GM21723 (cell line): ENCODE measurements at regions not wholly inside any gene's neighbourhood (a gene's known extent, or its start where the extent isn't known, plus 50 kb on each side); places are given as distances from the start of the nearest gene placed in this dataset.
A peak's percentile ranks its signal among the peaks of the same experiment; 100 is the strongest.

Source experiments
- ATAC-seq: cut with Tn5 transposase; IDR thresholded peaks from one replicate; pipeline ENCODE4 v1.9.1; 2021; ENCODE audit warnings: mild to moderate bottlenecking, moderate library complexity; ENCODE audit not compliant: unreplicated experiment

DNA sequence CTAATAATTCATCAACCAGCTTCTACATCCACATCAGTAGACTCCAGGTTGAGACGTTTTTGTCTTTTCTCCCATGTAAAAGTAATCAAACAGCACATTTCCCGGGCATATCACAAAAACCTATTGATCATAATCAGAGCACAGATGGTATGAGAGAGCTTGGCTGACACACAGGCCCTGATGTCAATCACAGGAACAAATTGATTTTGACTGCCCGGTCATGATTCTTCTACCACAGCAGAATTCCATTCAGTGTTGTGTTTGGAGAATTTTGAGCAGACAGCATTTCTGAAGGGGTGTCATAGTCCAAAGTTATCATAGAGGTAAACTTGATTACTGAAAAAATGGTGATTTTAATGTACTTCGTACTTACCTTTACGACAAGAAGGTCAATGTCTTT lies 351.1 kb downstream of the ZSWIM6 start:
- ATAC-seq = no peak

DNA sequence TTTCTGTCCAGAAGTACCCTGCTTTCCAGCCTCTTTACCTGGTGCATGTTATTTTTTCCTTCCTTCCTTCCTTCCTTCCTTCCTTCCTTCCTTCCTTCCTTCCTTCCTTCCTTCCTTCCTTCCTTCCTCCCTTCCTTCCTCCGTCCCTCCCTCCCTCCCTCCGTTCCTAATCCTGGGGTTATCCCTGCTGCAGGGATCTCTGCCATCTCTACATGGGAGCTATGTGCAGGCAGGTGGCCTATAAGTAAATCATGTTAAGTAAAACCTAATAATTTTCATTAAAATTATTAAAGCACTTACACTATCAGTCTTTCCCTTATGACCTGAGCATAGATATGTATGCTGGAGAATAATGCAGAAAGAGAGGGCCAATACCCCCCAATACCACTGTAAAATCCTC lies 351.9 kb downstream of the ZSWIM6 start:
- no peak for ATAC-seq

DNA sequence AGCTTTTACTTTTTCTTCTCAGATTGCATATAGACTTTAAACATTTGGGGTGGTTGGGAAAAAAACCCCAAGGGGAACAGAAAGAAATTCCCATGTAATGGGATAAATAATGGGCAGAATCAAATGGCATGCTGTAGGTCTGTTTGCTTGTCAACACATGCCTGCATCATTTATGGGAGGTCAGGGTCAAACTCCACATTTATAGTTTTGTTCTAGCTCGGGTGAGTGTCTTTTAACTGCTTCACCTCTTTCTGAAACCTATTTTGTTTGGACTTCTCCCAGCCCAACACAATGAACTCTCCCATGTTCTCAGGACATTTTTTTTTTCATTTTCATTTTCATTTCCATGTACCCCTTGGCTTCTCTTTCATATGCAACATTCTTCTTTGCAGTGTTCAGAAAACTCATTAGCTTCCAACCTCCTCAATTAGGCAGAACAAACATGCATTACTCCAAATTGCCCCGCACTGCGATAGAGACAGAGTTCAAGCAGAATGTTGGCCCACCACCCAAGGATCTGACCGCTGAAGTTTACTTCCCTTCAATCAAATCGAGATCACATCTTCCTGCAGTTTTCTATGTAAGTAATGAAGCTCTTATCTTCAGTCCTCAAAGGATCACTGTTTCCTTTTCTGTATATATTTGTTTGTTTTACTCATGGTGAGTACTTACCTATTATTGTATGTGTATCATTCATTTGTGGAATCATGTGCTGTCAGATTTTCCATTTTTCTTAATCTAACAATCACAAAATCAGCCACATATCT lies 354.6 kb downstream of the ZSWIM6 start:
- ATAC-seq = no peak

DNA sequence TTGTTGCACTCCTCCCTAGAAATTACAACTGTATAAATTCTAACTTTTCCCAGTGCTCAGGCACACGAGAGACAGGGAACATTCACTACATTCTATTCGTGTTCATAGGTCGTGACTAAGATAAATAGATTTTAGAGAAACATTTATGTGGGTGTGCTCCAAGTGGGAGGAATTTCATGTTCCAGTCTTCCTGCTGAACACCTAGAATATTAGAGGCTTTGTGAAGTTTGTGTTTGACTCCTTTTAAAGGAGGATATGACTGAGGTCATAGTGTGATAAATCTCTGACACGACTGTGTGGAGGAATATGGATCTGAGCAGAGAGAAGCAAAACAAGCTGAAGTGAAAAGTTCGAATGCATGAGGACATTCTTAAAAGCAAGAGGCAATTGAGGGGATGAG lies 355.3 kb downstream of the ZSWIM6 start:
- no peak for ATAC-seq

DNA sequence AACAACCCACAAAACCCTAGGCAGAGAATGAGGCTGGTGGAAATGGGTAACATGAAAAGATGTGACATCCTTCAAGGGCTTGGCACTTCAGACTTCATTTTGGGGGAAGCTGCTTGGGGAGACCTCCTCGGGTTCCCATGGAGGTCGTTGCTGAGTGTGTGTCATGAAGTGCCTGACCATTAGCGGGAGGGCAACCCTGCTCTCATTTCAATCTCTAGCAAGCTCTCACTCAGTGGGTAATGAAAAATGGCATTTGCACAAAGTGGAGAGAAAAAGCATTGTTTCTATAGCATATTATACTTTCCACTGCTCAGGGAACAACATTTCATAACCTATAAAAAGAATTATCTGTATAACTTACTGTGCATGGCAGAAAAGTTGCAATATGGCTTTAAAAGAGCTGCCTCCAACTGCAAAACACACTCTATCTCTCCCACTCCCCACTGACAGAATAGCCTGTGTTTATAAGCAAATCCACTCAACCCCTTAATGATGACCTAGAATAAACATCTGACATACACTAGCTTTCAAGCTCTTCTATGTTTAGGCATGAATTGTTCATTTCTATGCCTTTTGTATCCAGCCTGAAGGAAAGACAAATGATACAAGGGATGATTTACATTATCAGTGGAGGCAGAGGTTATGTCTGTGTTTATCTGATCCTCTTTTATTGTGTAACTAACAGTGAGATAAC lies 357.2 kb downstream of the ZSWIM6 start:
- ATAC-seq = no peak

DNA sequence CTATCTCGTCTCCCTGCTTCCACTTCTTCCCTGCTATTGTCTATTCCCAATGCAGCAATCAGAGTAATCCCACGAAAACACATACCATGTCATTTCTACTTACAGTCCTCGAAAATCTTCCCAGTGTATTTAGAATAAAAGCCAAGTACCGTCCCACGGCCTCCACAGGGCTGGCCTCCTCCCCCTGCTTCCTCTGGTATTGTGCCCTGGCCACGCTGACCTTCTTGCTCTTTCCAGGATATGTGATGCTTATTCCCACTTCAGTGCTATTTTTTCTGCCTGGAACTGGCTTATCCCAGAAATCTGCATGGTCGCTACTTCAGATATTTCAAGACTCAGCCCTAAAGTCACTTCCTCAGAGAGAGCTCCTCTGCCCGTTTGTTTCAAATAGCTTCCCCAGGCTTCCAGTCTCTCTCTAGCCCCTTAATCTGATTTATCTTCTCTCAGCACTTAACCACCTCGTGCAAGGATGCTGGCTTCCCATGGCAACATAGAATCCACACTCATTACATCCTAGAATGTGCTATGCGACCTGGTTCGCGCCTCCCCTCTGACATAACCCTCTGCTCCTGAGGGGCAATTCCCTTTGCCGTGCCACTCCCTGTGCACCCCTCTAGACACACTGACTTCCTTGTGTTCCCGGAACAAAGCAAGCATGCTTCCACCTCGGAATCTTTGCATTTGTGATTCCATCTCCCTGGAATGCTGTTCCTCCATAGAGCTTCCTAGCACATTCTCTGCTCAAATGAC lies 365.9 kb downstream of the ZSWIM6 start:
- no peak for ATAC-seq

DNA sequence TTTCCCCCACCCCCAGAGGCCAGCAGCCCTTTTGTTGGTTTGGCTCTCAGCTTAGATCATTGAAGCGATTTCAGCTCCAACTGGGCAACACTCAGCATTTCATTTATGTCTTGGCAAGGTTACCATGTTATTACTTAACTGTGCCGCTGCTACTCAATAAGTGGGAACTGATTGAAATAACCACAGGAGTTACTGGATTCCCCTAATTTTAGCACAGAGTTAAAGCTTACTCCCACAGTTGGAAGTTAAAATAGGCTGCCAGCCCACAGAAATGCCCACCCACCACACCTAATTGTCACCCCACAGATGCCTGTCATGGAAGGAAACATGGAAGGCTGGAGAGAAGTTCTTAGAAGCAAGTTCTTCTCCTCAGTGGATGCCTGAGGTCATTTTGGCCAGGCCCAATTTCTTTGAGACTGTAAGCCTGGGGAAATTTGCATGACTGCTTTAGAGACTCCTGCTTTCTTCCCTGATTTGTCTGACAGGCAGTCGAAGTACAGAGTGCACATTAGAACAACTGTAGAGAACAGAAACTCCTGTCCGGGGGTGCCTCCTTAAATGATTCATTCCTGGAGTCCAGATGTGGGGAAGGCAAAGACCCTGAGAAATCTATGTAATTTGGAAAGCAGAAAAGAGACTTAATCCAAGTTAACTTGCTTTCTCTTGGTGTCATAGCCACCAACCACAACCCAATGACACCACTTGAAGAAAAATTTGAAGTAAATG lies 370.0 kb downstream of the ZSWIM6 start:
- ATAC-seq = peak; percentile 71

DNA sequence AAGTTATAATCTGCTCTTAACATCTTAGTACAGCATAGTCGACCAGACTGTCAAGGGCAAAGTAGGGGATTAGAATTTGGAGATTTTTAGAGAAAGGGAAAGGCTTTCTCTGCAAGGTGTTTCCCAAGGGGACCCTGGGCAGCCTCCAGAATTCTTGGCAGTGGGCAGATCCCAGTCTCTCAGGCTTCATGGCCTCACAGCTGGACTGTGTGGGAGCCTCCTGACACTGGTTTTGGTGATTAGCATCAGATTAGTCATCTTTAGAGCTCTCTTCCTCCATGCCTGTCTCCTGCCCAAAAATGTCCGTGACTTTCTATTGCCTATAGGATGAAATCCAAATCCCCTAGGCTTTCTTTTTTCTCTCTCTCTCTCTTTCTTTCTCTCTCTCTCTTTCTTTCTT lies 370.7 kb downstream of the ZSWIM6 start:
- ATAC-seq = peak; percentile 31

DNA sequence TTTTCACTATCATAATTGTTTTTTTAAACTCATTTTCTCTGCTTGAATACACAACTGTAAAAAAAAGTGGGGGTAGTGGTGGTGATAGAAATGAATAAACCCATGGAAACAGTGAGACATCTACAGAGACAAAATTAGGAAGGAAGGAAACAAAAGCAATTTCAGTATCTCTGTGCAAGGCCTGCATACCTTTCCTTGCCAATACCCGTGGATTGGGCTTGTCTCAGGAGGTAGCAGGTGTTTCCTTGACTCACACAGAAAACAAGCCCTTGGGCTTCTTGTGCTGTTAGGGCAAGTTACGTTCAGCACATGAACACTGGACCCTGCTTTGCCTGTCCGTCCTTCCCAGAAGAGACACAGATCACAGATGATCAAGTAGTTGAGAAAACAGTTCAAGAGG lies 372.2 kb downstream of the ZSWIM6 start:
- ATAC-seq = peak; percentile 44

DNA sequence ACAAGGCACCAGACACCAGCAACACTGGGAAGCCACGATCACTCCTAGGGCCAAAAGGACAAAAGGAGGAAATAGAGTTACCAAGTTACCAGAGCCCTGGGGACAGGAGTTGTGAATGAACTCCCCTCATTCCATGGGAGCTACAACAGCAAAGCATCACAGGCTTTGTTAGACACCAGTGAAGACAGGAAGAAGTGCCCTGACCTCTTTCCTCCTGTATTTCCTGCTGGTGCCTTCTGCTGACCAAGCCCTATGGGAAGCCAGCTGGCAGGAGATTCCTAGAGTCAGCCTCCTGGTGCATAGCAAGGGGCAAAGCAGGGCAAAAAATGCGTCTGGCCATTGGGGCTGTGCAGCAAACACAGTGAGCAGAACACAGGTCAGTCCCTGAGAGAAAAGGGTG lies 374.7 kb downstream of the ZSWIM6 start:
- ATAC-seq = no peak

DNA sequence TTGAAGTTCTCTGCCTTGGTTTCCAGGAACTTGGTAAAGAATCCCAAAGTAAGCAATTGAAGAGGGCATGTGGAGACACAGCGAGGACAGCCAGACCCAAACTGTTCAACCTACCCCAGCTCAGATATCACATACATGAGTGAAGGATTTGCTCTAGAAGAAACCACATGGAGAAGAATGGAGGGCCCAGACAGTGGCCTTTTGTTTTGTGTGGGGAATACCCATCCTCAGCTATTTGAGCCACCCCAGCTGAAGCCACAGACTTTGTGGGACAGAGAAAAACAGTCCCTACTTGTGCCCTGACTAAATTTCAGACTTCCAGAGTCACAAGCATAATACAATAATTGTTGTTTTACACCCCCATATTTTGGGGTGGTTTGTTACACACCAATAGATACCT lies 387.1 kb downstream of the ZSWIM6 start:
- ATAC-seq = no peak

DNA sequence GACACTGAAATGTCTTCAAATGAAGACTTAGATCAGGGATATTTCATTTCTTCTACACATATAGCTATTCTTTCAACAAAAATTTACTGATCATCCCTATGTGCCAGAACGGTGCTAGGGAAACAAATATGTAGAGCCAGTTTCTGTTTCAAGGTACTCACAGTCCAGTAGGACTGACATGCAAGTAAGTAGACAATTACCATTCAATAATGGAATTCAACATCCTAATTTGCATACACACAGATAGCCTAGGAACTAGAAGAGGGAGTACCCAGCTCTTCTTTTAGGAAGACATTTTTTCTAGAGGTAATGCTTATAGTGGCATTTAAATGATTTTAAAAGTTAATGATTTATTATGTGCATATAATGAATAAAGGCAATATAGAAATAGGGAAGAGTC lies 388.8 kb downstream of the ZSWIM6 start:
- no peak for ATAC-seq

DNA sequence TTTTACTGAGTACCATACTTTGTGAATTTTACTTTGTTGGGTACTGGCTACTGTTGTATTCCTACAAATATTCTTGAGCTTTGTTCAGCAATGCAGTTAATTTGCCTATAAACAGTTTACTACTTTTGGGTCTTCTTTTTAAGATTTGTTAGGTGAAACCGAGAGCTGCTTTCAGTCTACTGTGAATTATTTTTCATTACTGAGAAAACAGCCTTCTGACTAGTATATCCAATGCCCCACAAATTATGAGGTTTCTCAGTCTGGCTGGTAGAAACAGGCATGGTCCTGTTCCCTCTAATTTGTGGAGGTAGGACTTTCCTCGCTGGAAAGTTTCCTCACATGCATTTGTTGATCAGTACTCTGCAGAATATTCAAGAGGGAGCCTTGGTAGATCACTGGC lies 392.0 kb downstream of the ZSWIM6 start:
- no peak for ATAC-seq

DNA sequence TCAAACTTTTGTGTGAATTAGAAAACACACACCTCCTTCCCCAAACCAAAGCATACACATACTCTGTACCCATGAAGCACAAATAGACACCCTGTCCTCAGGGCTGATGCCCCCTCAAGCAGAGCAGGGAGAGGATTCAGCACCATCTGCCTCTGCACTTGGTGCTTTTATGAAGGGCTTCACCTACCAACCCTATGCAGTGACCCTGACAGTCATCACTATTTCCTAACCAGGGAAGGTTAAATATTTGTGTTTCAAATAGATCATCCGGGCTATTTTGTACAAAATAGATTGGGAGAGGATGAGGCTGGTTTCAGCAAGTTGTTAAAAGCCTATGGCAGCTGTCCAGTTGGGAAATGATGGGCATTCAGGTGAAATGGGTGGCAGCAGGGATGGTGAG lies 396.2 kb downstream of the ZSWIM6 start:
- no peak for ATAC-seq

DNA sequence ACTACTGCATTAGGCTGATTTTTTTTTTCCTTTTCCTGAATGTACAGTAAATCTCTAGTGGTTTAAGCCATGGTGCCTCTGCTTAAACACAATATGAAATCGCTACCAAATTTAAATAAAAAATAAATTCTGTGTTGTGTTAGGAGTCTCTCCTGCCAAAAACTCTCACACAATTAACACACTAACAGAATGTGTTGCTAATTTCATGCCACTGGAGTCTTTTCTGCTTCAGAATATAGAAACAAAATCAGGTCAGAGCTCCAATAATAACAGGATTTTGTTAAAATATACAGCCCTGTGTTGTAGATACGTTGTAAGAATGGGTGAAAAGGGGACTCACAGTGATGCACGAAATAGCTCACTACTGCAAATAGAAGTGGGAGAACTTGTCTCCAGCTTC lies 398.8 kb downstream of the ZSWIM6 start:
- no peak for ATAC-seq

DNA sequence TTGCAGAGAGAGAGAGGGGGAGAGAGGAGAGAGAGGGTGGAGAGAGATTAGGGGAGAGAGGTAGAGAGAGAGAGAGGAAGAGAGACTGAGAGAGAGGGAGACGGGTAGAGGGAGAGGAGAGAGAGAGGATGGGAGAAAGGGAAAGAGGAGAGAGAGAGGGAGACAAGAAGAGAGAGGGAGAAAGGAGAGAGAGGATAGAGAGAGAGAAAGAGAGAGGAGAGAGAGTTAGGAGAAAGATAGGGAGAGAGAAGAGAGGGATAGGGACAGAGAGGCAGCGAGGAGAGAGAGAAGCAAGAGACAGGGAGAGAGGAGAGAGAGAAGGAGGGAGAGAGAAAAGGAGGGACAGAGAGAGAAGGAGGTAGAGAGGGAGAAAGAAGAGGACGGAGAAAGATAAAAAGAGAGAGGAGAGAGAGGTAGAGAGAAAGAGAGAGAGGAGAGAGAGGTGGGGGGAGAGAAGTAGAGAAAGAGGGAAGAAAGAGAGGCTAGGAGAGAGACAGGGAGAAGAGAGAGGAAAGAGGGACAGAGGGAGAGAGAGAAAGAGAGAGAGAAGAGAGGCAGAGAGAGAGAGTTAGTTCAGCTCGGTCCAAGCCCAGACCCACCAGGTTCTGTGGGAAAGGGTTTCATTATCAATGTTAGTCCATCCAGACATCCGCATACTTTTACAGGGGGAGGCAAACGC lies 399.3 kb downstream of the ZSWIM6 start:
- no peak for ATAC-seq

DNA sequence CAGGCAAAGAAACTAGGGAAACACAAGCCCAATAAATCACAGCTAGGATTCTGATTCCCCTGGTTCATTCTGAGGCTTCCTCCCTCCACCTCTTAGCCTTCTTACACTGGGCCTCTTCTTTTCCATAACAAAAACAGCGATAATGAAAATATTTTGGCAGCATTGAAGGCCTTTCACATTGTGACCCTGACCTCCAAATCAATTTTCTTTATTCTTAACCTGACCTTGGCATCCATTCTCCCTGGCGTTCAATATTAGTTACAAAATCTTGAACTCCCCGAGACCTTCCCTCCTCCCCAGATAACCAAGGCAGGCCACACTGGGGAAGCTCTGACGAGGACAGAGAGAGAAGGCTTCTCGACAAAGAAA lies 399.9 kb downstream of the ZSWIM6 start:
- no peak for ATAC-seq

DNA sequence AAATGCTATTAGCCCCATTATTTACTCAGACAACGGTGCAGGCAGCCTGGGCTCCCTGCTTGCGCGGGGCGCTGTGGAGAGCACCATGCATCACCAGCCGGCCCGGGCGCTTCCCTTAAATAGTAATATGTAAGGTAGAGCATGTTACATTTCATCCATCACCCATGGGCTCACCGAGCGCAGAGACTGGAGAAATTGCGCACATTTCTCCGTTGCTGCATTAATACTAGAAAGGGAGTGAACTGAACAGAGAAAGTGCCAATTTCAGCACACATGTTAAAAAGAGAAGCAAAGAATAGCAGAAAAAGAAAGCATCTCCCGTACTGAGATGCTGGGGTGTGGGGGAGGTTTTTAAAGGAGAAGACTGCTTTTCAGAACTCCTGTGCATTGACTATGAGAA lies 400.3 kb downstream of the ZSWIM6 start:
- ATAC-seq = no peak

DNA sequence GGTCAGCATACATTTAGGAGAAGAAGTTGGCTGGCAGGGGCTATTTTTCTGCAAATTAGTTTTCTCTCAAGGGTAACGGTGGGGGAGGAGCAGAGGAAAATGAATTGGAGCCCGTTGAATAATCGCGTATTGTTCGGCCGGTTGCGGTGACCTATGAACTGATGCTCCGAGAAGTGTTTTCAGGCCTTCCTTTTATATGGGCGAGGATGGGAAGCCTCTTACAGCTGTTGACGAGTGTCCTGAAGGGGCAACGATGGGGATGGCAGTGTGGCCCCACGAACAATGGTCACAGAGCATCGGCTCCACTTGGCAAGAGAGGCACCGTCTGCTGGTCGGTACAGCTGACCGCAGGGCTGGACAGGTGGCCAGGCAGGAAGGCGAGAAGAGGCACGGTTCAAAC lies 400.7 kb downstream of the ZSWIM6 start:
- no peak for ATAC-seq

DNA sequence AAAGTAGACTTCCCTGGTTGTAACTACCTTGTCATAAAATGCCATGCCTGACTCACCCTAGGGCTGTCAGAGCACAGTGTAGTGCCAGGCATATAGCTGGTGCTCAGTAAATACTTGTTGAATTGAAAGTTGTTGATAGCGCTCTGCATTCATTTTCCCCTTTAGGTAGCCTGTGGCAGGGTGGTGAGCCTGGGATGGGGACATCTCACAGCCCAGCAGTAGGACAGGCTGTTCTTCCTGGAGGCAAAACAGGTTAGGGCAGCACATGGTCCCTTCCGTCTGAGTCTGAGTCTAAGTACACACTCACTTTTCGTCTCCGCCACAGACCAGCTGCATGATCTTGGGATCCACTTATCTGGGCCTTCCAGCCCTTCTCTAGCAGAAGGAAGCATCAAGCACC lies 401.9 kb downstream of the ZSWIM6 start:
- ATAC-seq = no peak

DNA sequence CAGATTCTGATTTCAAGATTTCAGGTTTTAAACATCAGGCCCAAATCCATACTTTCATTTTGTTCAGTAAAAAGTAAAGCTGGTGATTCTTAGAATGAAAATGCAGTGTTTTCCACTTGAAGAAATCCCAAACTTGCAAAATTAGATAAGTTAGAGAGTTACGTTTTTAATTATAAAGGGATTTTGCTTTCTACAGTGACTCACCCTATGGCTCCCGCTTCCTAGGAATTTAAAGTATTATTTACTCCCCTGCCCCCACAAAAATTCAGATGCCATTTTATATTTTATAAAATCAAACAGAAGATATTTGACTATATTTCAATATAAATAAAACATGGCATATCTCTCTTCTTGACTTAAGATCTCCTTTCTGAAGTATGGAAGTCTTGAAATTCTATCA lies 402.9 kb downstream of the ZSWIM6 start:
- ATAC-seq = no peak
